GM23338 (cell line): ENCODE measurements at regions not wholly inside any gene's neighbourhood (a gene's known extent, or its start where the extent isn't known, plus 50 kb on each side); places are given as distances from the start of the nearest gene placed in this dataset.

Experiments
- ATAC-seq: fragments of 200-7000 bp; cut with Tn5 transposase; 3 replicates; pipeline ENCODE4 v1.9.1; 2020
- DNase-seq: peaks from one replicate; pipeline ENCODE4 v3.0.0-alpha.2; 2015; ENCODE audit warnings: low spot score
- H2AFZ ChIP-seq: fragments of 200-600 bp; sonication (generic); 2 replicates; pipeline ENCODE4 v1.8.0; 2016; ENCODE audit warnings: antibody characterized with exemption, mild to moderate bottlenecking, moderate library complexity
- H3F3A ChIP-seq: fragments of 200-600 bp; sonication (generic); replicated peaks from 2 replicates; pipeline ENCODE4 v1.8.0; 2017; ENCODE audit warnings: antibody characterized with exemption, mixed run types, low read depth
- H3K27ac ChIP-seq: fragments of 200-600 bp; sonication (generic); 2 replicates; pipeline ENCODE4 v1.6.1; 2016; ENCODE audit warnings: low read depth
- H3K27me3 ChIP-seq: fragments of 200-600 bp; sonication (generic); 2 replicates; pipeline ENCODE4 v1.8.0; 2016; ENCODE audit warnings: mild to moderate bottlenecking, mixed run types, moderate library complexity; ENCODE audit not compliant: insufficient read depth
- H3K36me3 ChIP-seq: fragments of 200-600 bp; sonication (generic); 2 replicates; pipeline ENCODE4 v1.8.0; 2016; ENCODE audit warnings: mild to moderate bottlenecking; ENCODE audit not compliant: insufficient read depth
- H3K4me1 ChIP-seq: fragments of 200-600 bp; sonication (generic); 2 replicates; pipeline ENCODE4 v1.8.0; 2016; ENCODE audit warnings: mild to moderate bottlenecking, moderate library complexity; ENCODE audit not compliant: insufficient read depth
- H3K4me2 ChIP-seq: fragments of 200-600 bp; sonication (generic); 2 replicates; pipeline ENCODE4 v1.7.1; 2017; ENCODE audit warnings: mixed run types
- H3K4me3 ChIP-seq: fragments of 200-600 bp; sonication (generic); 2 replicates; pipeline ENCODE4 v1.6.1; 2016; ENCODE audit warnings: mixed run types
- H3K79me2 ChIP-seq: fragments of 200-600 bp; sonication (generic); replicated peaks from 2 replicates; pipeline ENCODE4 v1.8.0; 2017; ENCODE audit warnings: mild to moderate bottlenecking; ENCODE audit not compliant: insufficient read depth
- H3K9me2 ChIP-seq: fragments of 200-600 bp; sonication (generic); 2 replicates; pipeline ENCODE4 v1.8.0; 2017; ENCODE audit not compliant: insufficient read depth
- H4K20me1 ChIP-seq: fragments of 200-600 bp; sonication (generic); replicated peaks from 2 replicates; pipeline ENCODE4 v1.8.0; 2017; ENCODE audit warnings: mild to moderate bottlenecking; ENCODE audit not compliant: insufficient read depth
- H3K27ac Mint-ChIP-seq: 2 replicates; pipeline ENCODE4 v1.8.0; 2020; ENCODE audit warnings: inconsistent platforms, mild to moderate bottlenecking, moderate library complexity, mixed read lengths
- H3K27me3 Mint-ChIP-seq: 3 replicates; pipeline ENCODE4 v1.8.0; 2022; ENCODE audit warnings: low read depth, mild to moderate bottlenecking, moderate library complexity, mixed read lengths, inconsistent platforms; ENCODE audit not compliant: insufficient read depth, poor library complexity
- H3K36me3 Mint-ChIP-seq: 3 replicates; pipeline ENCODE4 v1.8.0; 2021; ENCODE audit warnings: low read depth, mild to moderate bottlenecking, inconsistent platforms, moderate library complexity, mixed read lengths
- H3K4me1 Mint-ChIP-seq: 3 replicates; pipeline ENCODE4 v1.8.0; 2020; ENCODE audit warnings: mild to moderate bottlenecking, inconsistent platforms, mixed read lengths
- H3K4me3 Mint-ChIP-seq: 3 replicates; pipeline ENCODE4 v1.8.0; 2021; ENCODE audit warnings: moderate library complexity, mild to moderate bottlenecking, inconsistent platforms, mixed read lengths
- H3K9me3 Mint-ChIP-seq: 3 replicates; pipeline ENCODE4 v1.8.0; 2020; ENCODE audit warnings: moderate library complexity, mild to moderate bottlenecking, inconsistent platforms, mixed read lengths
- CREB1 ChIP-seq: fragments of 250-450 bp; sonication (Bioruptor Pico); IDR thresholded peaks from 2 replicates; pipeline ENCODE4 v1.5.0; 2020; ENCODE audit warnings: low read depth, mild to moderate bottlenecking, moderate library complexity
- EZH2 ChIP-seq: fragments of 200-600 bp; sonication (generic); IDR thresholded peaks from one replicate; pipeline ENCODE4 v1.8.0; 2017; ENCODE audit warnings: antibody characterized with exemption, mild to moderate bottlenecking, low read depth; ENCODE audit not compliant: unreplicated experiment
- EZH2phosphoT487 ChIP-seq: fragments of 200-600 bp; sonication (generic); IDR thresholded peaks from one replicate; pipeline ENCODE4 v1.8.1; 2018; ENCODE audit warnings: antibody characterized with exemption; ENCODE audit not compliant: unreplicated experiment
- JUNB ChIP-seq: IDR thresholded peaks from one replicate; pipeline ENCODE4 v1.6.1; 2016; ENCODE audit warnings: antibody characterized with exemption; ENCODE audit not compliant: unreplicated experiment
- NANOG ChIP-seq: IDR thresholded peaks from 2 replicates; pipeline ENCODE4 v1.6.1; 2016; ENCODE audit warnings: antibody characterized with exemption, borderline replicate concordance
- POLR2AphosphoS5 ChIP-seq: IDR thresholded peaks from 2 replicates; pipeline ENCODE4 v1.6.1; 2016; ENCODE audit warnings: antibody characterized with exemption, low read depth
- STAT1 ChIP-seq: IDR thresholded peaks from one replicate; pipeline ENCODE4 v1.6.1; 2016; ENCODE audit warnings: antibody characterized with exemption; ENCODE audit not compliant: unreplicated experiment
- ZNF114 ChIP-seq: fragments of 250-450 bp; sonication (Bioruptor Pico); IDR thresholded peaks from 2 replicates; pipeline ENCODE4 v1.5.0; 2020; ENCODE audit warnings: mild to moderate bottlenecking, moderate library complexity
- ZNF331 ChIP-seq: fragments of 250-450 bp; sonication (Bioruptor Pico); IDR thresholded peaks from 2 replicates; pipeline ENCODE4 v1.5.0; 2020; ENCODE audit warnings: low read depth, mild to moderate bottlenecking, moderate library complexity
- ZNF462 ChIP-seq: fragments of 250-450 bp; sonication (Bioruptor Pico); IDR thresholded peaks from 2 replicates; pipeline ENCODE4 v1.5.0; 2020; ENCODE audit warnings: mild to moderate bottlenecking, moderate library complexity
- TF ChIP-seq, protein P1 (sequence below), 2 experiments: fragments of 200-600 bp in 1 of 2; sonication (generic) in 1 of 2; conservative IDR thresholded peaks; 2 replicates each; pipeline versions ENCODE4 v1.5.1 to v1.6.1; 2016 to 2017; ENCODE audit warnings: antibody characterized with exemption in 2 of 2, low read depth in 2 of 2, mild to moderate bottlenecking in 2 of 2, moderate library complexity in 1 of 2
- TF ChIP-seq, protein P2 (sequence below): IDR thresholded peaks from 2 replicates; pipeline ENCODE4 v1.6.1; 2016; ENCODE audit warnings: antibody characterized with exemption

- TF ChIP-seq, protein P1, sequence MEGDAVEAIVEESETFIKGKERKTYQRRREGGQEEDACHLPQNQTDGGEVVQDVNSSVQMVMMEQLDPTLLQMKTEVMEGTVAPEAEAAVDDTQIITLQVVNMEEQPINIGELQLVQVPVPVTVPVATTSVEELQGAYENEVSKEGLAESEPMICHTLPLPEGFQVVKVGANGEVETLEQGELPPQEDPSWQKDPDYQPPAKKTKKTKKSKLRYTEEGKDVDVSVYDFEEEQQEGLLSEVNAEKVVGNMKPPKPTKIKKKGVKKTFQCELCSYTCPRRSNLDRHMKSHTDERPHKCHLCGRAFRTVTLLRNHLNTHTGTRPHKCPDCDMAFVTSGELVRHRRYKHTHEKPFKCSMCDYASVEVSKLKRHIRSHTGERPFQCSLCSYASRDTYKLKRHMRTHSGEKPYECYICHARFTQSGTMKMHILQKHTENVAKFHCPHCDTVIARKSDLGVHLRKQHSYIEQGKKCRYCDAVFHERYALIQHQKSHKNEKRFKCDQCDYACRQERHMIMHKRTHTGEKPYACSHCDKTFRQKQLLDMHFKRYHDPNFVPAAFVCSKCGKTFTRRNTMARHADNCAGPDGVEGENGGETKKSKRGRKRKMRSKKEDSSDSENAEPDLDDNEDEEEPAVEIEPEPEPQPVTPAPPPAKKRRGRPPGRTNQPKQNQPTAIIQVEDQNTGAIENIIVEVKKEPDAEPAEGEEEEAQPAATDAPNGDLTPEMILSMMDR (conservative IDR thresholded peaks at IDR 0.05; ENCODE audit: low read depth in 2 of 2): no peak
- TF ChIP-seq, protein P2, sequence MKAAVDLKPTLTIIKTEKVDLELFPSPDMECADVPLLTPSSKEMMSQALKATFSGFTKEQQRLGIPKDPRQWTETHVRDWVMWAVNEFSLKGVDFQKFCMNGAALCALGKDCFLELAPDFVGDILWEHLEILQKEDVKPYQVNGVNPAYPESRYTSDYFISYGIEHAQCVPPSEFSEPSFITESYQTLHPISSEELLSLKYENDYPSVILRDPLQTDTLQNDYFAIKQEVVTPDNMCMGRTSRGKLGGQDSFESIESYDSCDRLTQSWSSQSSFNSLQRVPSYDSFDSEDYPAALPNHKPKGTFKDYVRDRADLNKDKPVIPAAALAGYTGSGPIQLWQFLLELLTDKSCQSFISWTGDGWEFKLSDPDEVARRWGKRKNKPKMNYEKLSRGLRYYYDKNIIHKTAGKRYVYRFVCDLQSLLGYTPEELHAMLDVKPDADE: no peak
- no peak for TF ChIP-seq CREB1 (CRISPR knock-in tag)
Observed at GRCh38 chr1:185446131-185446530, 129.1 kb upstream of the IVNS1ABP start (continued).

DNA sequence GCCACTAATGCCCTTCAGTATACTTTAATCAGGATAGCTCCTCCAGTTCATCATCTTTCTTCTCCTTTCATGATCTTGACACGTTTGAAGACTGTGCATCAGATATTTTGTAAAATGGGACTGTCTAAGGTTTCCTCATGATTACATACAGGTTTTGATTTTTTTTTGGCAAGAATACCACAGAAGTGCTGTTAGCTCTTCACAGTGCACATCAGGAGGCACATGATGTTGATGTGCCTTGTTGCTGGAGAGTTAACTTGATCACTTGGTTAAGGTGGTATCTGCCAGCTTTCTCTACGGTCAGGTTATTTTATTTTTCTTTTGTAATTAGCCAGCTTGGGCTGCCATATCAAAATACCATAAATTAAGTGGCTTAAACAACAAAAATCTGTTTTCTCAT lies 128.6 kb upstream of the IVNS1ABP start:
- H3K36me3 Mint-ChIP-seq: no peaks in the 10 kb centered on the region
- no peaks in the 10 kb centered on the region for H3K27me3 Mint-ChIP-seq
- H3K27ac Mint-ChIP-seq: no peak overlapping the region
- TF ChIP-seq ZNF114 (CRISPR knock-in tag): no peak
- TF ChIP-seq EZH2phosphoT487: no peak
- TF ChIP-seq, protein P2: no peak
- TF ChIP-seq ZNF331 (CRISPR knock-in tag): no peak
- no peak for TF ChIP-seq JUNB
- no peak for TF ChIP-seq STAT1
- TF ChIP-seq ZNF462: no peak
- TF ChIP-seq POLR2AphosphoS5: no peak
- TF ChIP-seq EZH2: no peak
- TF ChIP-seq, protein P1 (conservative IDR thresholded peaks at IDR 0.05; ENCODE audit: low read depth in 2 of 2): no peak
- TF ChIP-seq CREB1 (CRISPR knock-in tag): no peak
- no peak for TF ChIP-seq NANOG

More for the DNA sequence above, 128.6 kb upstream of the IVNS1ABP start:
- no peak overlapping the region for H3K4me2 ChIP-seq
- ATAC-seq (no peak), DNase-seq (no peak)
- H3K4me3 Mint-ChIP-seq: no peak overlapping the region
- H2AFZ ChIP-seq: no peak overlapping the region
- no peaks in the 10 kb centered on the region for H3K9me2 ChIP-seq
- H3K27me3 ChIP-seq: no peaks in the 10 kb centered on the region
- no peaks in the 10 kb centered on the region for H4K20me1 ChIP-seq
- no peak overlapping the region for H3K4me3 ChIP-seq
- no peaks in the 10 kb centered on the region for H3F3A ChIP-seq
- no peak overlapping the region for H3K27ac ChIP-seq
- H3K9me3 Mint-ChIP-seq: no peaks in the 10 kb centered on the region; the same call in 2 of the 3 replicates
- no peaks in the 10 kb centered on the region for H3K4me1 ChIP-seq
- H3K36me3 ChIP-seq: no peaks in the 10 kb centered on the region
- no peaks in the 10 kb centered on the region for H3K4me1 Mint-ChIP-seq
- no peaks in the 10 kb centered on the region for H3K79me2 ChIP-seq
